ENCODE measurements at regions not wholly inside any gene's neighbourhood (a gene's known extent, or its start where the extent isn't known, plus 50 kb on each side); places are given as distances from the start of the nearest gene placed in this dataset.

DNA sequence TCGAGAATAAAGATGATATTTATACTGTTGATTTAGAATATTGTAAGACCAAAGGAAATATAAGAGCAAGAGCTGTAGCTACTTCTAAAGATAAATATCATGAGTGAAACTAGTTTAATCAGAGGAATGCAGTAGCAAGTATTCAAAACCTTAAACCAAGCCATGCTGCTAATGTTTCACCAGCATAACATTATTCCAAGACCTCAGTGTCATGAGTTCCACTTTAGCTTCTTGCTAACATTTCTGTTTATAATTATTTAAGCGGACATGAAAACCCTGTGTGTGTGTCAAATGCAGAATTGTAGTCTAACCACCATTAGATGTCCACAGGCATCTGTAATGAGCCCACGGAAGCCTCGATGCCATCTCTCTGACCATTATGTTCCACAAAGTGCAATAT, 752.6 kb upstream of the MARCKS start:
- DNase-seq (ENCODE audit: low spot score), result no peak
- TF ChIP-seq, protein P1, sequence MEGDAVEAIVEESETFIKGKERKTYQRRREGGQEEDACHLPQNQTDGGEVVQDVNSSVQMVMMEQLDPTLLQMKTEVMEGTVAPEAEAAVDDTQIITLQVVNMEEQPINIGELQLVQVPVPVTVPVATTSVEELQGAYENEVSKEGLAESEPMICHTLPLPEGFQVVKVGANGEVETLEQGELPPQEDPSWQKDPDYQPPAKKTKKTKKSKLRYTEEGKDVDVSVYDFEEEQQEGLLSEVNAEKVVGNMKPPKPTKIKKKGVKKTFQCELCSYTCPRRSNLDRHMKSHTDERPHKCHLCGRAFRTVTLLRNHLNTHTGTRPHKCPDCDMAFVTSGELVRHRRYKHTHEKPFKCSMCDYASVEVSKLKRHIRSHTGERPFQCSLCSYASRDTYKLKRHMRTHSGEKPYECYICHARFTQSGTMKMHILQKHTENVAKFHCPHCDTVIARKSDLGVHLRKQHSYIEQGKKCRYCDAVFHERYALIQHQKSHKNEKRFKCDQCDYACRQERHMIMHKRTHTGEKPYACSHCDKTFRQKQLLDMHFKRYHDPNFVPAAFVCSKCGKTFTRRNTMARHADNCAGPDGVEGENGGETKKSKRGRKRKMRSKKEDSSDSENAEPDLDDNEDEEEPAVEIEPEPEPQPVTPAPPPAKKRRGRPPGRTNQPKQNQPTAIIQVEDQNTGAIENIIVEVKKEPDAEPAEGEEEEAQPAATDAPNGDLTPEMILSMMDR (IDR thresholded peaks at IDR 0.05; ENCODE audit: extremely low read depth, missing control alignments), result no peak

GRCh38 chr6:113104951-113105350, 752.2 kb upstream of the MARCKS start:
- DNase-seq (ENCODE audit: low spot score), result no peak
- TF ChIP-seq, protein P1 (IDR thresholded peaks at IDR 0.05; ENCODE audit: extremely low read depth, missing control alignments), result no peak

GRCh38 chr6:113110211-113110610, 746.9 kb upstream of the MARCKS start:
- TF ChIP-seq, protein P1 (IDR thresholded peaks at IDR 0.05; ENCODE audit: extremely low read depth, missing control alignments), result no peak

DNA sequence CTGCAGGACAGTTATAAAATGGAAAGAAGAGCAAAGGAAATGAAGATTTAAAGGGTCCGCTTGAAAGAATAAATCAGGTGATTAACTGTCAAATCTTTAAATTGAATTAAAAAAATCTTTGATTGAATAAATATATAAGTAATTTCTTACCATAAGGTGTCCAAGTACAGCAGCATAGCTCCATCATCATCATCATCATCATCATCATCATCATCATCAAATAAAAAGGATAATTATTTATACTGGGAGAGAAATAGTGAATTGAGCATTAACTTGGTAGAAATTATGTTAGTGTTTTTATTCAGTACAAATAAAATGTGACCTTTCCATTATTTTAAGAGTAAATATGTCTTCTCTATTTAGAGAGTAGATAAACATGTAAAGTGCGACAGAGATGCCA, 745.6 kb upstream of the MARCKS start:
- DNase-seq (ENCODE audit: low spot score), result no peak
- TF ChIP-seq, protein P1 (IDR thresholded peaks at IDR 0.05; ENCODE audit: extremely low read depth, missing control alignments), result no peak

More at GRCh38 chr6:113110211-113110610, 746.9 kb upstream of the MARCKS start:
- no peak for DNase-seq (ENCODE audit: low spot score)

- no peak for DNase-seq (ENCODE audit: low spot score)
- TF ChIP-seq, protein P1 (IDR thresholded peaks at IDR 0.05; ENCODE audit: extremely low read depth, missing control alignments), result no peak
These were observed 745.1 kb upstream of the MARCKS start for GRCh38 chr6:113112086-113112485.

- TF ChIP-seq, protein P1 (IDR thresholded peaks at IDR 0.05; ENCODE audit: extremely low read depth, missing control alignments), result no peak
- no peak for DNase-seq (ENCODE audit: low spot score)
These were observed 741.9 kb upstream of the MARCKS start for GRCh38 chr6:113115196-113115595.

GRCh38 chr6:113120224-113120581, 736.9 kb upstream of the MARCKS start:
- no peak for DNase-seq (ENCODE audit: low spot score)
- TF ChIP-seq, protein P1 (IDR thresholded peaks at IDR 0.05; ENCODE audit: extremely low read depth, missing control alignments), result no peak

Data from GM20000 (cell line).